ENCODE measurements at regions not wholly inside any gene's neighbourhood (a gene's known extent, or its start where the extent isn't known, plus 50 kb on each side); places are given as distances from the start of the nearest gene placed in this dataset.

DNA sequence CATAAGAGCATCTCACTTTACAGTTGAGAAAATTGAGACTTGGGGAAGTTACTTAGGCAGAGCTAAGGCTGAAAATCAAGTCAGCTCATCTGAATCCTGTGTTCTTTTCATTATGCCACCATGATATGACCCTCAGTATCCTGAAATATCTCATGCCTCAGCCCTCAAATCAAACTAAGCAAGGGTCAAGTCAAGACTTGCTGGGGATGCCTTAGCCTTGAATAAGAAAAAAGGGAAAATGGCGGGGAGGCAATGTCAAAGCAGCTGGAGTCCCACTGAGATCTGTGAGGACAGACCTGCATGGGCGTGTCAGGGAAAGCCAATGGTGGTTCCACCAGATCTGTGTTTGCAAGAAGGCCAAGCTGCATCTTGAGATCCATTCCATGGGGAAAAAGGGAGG, 91.0 kb upstream of the CACUL1 start:
- H3K4me3 ChIP-seq, result no peak overlapping the region
- H3K9me3 ChIP-seq, result no peaks in the 10 kb centered on the region
- H3K4me1 ChIP-seq, result peaks cover 31% of the 10 kb centered on the region
- DNase-seq, result no peak
- no peaks in the 10 kb centered on the region for H3K36me3 ChIP-seq (replicated peaks in 1 of 2; ENCODE audit: insufficient read depth in 1 of 2, low read depth in 2 of 2)
- TF ChIP-seq, protein P1, sequence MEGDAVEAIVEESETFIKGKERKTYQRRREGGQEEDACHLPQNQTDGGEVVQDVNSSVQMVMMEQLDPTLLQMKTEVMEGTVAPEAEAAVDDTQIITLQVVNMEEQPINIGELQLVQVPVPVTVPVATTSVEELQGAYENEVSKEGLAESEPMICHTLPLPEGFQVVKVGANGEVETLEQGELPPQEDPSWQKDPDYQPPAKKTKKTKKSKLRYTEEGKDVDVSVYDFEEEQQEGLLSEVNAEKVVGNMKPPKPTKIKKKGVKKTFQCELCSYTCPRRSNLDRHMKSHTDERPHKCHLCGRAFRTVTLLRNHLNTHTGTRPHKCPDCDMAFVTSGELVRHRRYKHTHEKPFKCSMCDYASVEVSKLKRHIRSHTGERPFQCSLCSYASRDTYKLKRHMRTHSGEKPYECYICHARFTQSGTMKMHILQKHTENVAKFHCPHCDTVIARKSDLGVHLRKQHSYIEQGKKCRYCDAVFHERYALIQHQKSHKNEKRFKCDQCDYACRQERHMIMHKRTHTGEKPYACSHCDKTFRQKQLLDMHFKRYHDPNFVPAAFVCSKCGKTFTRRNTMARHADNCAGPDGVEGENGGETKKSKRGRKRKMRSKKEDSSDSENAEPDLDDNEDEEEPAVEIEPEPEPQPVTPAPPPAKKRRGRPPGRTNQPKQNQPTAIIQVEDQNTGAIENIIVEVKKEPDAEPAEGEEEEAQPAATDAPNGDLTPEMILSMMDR (IDR thresholded peaks at IDR 0.05), result no peak
- no peak for TF ChIP-seq POLR2A (IDR thresholded peaks at IDR 0.05)
- ATAC-seq, result no peak
- H3K27ac ChIP-seq, result peak overlapping the region in 3 of 4 donors; percentile 9 to 62 (median 50)
- WGBS, 2 donors, result 95 to 100% methylated on average over 2 of the region's 2 CpGs
- H3K27me3 ChIP-seq, result no peaks in the 10 kb centered on the region
- intact Hi-C loops (cut with DNase I), result no loop called here

GRCh38 chr10:118850418-118851061, 95.8 kb upstream of the CACUL1 start:
- Histone ChIP-seq H3K36me3 (replicated peaks in 1 of 2; ENCODE audit: insufficient read depth in 1 of 2, low read depth in 2 of 2) (no peaks in the 10 kb centered on the region), H3K4me1 (peaks cover 7% of the 10 kb centered on the region), H3K27ac (no peak overlapping the region), H3K27me3 (no peaks in the 10 kb centered on the region), H3K9me3 (no peaks in the 10 kb centered on the region), H3K4me3 (no peak overlapping the region)
- ATAC-seq (peak; percentile 47), DNase-seq (peak; percentile 60 to 75 (median 73))
- WGBS, 2 donors, result 27 to 32% methylated on average over 3 of the region's 3 CpGs
- intact Hi-C loops (cut with DNase I), result no loop called here
- TF ChIP-seq, protein P1 (IDR thresholded peaks at IDR 0.05), result peak; percentile 17 to 64 (median 43)
- TF ChIP-seq POLR2A (IDR thresholded peaks at IDR 0.05), result no peak

- intact Hi-C loops (cut with DNase I), result no loop called here
- no peaks in the 10 kb centered on the region for H3K4me1 ChIP-seq
- H3K36me3 ChIP-seq (replicated peaks in 1 of 2; ENCODE audit: insufficient read depth in 1 of 2, low read depth in 2 of 2), result no peaks in the 10 kb centered on the region
- WGBS, 2 donors, result 85% methylated on average over 9 of the region's 9 CpGs
- DNase-seq (no peak), ATAC-seq (no peak)
- no peaks in the 10 kb centered on the region for H3K9me3 ChIP-seq
- no peak for TF ChIP-seq POLR2A (IDR thresholded peaks at IDR 0.05)
- TF ChIP-seq, protein P1 (IDR thresholded peaks at IDR 0.05), result no peak
- no peaks in the 10 kb centered on the region for H3K27me3 ChIP-seq
- no peak overlapping the region for H3K27ac ChIP-seq
- no peak overlapping the region for H3K4me3 ChIP-seq
Measured at GRCh38 chr10:118851062-118852035, 96.6 kb upstream of the CACUL1 start.

- DNase-seq (no peak), ATAC-seq (no peak)
- Histone ChIP-seq H3K4me3 (no peak overlapping the region), H3K36me3 (replicated peaks in 1 of 2; ENCODE audit: insufficient read depth in 1 of 2, low read depth in 2 of 2) (no peaks in the 10 kb centered on the region), H3K4me1 (no peaks in the 10 kb centered on the region), H3K27me3 (no peaks in the 10 kb centered on the region), H3K27ac (no peak overlapping the region), H3K9me3 (no peaks in the 10 kb centered on the region)
- 77 to 85% methylated on average over 4 to 6 of the region's 6 CpGs for WGBS, 2 donors
- intact Hi-C loops (cut with DNase I), result no loop called here
- TF ChIP-seq, protein P1 (IDR thresholded peaks at IDR 0.05), result no peak
- TF ChIP-seq POLR2A (IDR thresholded peaks at IDR 0.05), result no peak
Measured at GRCh38 chr10:118853916-118854315, 99.1 kb upstream of the CACUL1 start.
